Neutrophil (primary cell): ENCODE measurements at regions not wholly inside any gene's neighbourhood (a gene's known extent, or its start where the extent isn't known, plus 50 kb on each side); places are given as distances from the start of the nearest gene placed in this dataset.
"Not testable (repeated sequence)": the region's sequence is repeated elsewhere in the genome, so short reads cannot be mapped to it uniquely, and the experiment has no call there.

Source experiments
- H3K27ac ChIP-seq: fragments of 200-600 bp; sonication (generic); 2 replicates; pipeline ENCODE4 v1.5.1; 2016; ENCODE audit warnings: mild to moderate bottlenecking, moderate library complexity
- H3K27me3 ChIP-seq: fragments of 200-600 bp; sonication (generic); 2 replicates; pipeline ENCODE4 v1.6.0; 2016; ENCODE audit warnings: mild to moderate bottlenecking
- H3K36me3 ChIP-seq: fragments of 200-600 bp; sonication (generic); 2 replicates; pipeline ENCODE4 v1.5.1; 2017
- H3K4me1 ChIP-seq, 2 experiments: fragments of 200-600 bp in 1 of 2; sonication (generic) in 1 of 2; 1 replicate in 1 of 2; 2 replicates in 1 of 2; pipeline versions ENCODE4 v1.5.1 to v1.6.1; 2013 to 2016; ENCODE audit warnings: low read depth in 1 of 2, low read length in 1 of 2, mild to moderate bottlenecking in 1 of 2, moderate library complexity in 1 of 2; ENCODE audit not compliant: control insufficient read depth in 1 of 2, insufficient read depth in 1 of 2
- H3K4me3 ChIP-seq, 2 experiments: fragments of 200-600 bp in 1 of 2; sonication (generic) in 1 of 2; 1 replicate in 1 of 2; 2 replicates in 1 of 2; pipeline ENCODE4 v1.5.1; 2013 to 2016; ENCODE audit warnings: low read depth in 1 of 2, low read length in 1 of 2, mild to moderate bottlenecking in 1 of 2, moderate library complexity in 1 of 2
- H3K9me3 ChIP-seq: fragments of 200-600 bp; sonication (generic); 2 replicates; pipeline ENCODE4 v1.5.1; 2016
- TF ChIP-seq, protein P1 (sequence below): fragments of 200-600 bp; sonication (generic); IDR thresholded peaks from 2 replicates; pipeline ENCODE4 v1.5.1; 2016; ENCODE audit warnings: antibody characterized with exemption

DNA sequence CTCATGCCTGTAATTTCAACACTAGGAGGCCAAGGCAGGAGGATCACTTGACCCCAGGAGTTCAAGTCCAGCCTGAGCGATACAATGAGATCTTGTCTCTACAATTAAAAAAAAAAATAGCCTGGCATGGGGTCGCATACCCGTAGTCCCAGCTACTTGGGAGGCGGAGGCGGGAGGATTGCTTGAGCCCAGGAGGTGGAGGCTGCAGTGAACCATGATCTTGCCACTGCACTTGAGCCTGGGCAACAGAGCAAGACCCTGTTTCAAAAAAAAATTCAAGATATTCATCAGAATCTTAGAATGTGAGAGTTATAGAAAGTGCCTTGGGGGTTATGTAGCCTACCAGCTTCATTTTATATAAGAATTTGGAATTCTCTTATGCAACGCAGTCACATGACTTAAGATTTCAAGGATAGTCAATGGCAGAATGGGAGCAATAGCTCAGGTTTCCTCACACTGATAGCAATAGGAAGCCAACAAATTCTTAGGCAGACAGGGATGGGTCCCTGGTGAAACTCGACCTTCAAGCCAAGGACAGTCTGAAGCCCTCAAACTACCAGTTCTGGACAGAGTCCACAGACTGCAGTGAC lies 462.5 kb downstream of the SETD4 start:
- no peak overlapping the region for H3K27ac ChIP-seq
- H3K27me3 ChIP-seq, result peaks cover 6% of the 10 kb centered on the region
- TF ChIP-seq, protein P1, sequence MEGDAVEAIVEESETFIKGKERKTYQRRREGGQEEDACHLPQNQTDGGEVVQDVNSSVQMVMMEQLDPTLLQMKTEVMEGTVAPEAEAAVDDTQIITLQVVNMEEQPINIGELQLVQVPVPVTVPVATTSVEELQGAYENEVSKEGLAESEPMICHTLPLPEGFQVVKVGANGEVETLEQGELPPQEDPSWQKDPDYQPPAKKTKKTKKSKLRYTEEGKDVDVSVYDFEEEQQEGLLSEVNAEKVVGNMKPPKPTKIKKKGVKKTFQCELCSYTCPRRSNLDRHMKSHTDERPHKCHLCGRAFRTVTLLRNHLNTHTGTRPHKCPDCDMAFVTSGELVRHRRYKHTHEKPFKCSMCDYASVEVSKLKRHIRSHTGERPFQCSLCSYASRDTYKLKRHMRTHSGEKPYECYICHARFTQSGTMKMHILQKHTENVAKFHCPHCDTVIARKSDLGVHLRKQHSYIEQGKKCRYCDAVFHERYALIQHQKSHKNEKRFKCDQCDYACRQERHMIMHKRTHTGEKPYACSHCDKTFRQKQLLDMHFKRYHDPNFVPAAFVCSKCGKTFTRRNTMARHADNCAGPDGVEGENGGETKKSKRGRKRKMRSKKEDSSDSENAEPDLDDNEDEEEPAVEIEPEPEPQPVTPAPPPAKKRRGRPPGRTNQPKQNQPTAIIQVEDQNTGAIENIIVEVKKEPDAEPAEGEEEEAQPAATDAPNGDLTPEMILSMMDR, result no peak
- no peaks in the 10 kb centered on the region for H3K9me3 ChIP-seq
- H3K4me3 ChIP-seq, result no peak overlapping the region
- no peaks in the 10 kb centered on the region for H3K36me3 ChIP-seq
- peaks cover 0 to 2% of the 10 kb centered on the region in 2 experiments for H3K4me1 ChIP-seq

DNA sequence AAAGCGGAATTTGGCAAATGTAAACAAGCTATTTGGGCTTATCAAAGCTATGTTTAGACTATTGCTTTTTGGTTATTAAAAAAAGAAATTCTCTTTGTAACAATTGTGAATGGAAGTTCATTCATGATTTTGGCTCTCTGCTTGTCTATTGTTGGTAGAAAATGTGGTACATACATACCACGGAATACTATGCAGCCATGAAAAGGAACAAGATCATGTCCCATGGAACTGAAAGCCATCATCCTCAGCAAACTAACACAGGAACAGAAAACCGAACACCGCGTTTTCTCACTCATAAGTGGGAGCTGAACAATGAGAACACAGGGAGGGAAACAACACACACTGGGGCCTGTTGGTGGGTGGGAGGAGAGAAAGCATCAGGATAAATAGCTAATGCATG lies 465.4 kb downstream of the SETD4 start:
- Histone ChIP-seq H3K36me3 (no peaks in the 10 kb centered on the region), H3K4me3 (no peak overlapping the region), H3K9me3 (no peaks in the 10 kb centered on the region), H3K4me1 (no peaks in the 10 kb centered on the region), H3K27ac (no peak overlapping the region), H3K27me3 (peaks cover 6% of the 10 kb centered on the region)
- TF ChIP-seq, protein P1, result no peak

DNA sequence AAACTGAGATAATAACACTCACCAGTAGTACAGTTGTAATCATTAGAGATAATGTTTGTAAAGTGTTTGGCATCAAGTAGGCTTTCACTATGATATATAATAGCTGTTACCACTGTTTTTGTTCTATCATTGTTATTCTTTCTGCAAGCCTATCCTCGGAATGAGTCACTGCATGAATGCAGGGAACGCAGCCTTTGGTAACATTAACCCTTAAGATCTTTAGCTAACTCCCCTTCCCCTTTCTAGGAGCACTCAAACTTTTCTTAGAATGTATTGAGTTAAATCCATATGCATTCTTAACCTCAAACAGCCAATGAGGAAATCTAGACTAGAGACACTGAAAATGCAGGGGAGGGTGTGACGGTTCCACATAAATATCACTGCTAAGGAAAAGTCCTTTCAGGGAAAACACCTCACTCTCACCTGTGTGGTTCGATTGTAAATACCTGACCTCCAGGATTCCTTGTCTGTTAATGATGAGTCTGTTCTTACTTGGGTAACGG lies 467.3 kb downstream of the SETD4 start:
- Histone ChIP-seq H3K9me3 (no peaks in the 10 kb centered on the region), H3K4me3 (no peak overlapping the region), H3K27me3 (no peaks in the 10 kb centered on the region), H3K4me1 (no peaks in the 10 kb centered on the region), H3K27ac (no peak overlapping the region), H3K36me3 (no peaks in the 10 kb centered on the region)
- TF ChIP-seq, protein P1, result no peak

DNA sequence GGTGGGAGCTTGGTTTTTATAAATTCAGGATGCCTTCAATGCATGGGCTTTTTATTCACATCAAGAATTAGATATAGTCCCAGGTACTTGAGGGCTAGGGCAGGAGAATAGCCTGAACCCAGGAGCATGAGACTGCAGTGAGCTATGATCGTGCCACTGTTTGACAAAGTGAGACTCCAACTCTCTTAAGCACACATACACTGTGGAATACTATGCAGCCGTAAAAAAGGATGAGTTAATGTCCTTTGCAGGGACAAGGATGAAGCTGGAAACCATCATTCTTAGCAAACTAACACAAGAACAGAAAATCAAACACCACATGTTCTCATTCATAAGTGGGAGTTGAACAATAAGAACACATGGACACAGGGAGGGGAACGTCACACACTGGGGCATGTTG lies 470.0 kb downstream of the SETD4 start:
- not testable (repeated sequence) for H3K4me3 ChIP-seq, H3K27me3 ChIP-seq, H3K4me1 ChIP-seq, H3K36me3 ChIP-seq, H3K9me3 ChIP-seq, H3K27ac ChIP-seq

DNA sequence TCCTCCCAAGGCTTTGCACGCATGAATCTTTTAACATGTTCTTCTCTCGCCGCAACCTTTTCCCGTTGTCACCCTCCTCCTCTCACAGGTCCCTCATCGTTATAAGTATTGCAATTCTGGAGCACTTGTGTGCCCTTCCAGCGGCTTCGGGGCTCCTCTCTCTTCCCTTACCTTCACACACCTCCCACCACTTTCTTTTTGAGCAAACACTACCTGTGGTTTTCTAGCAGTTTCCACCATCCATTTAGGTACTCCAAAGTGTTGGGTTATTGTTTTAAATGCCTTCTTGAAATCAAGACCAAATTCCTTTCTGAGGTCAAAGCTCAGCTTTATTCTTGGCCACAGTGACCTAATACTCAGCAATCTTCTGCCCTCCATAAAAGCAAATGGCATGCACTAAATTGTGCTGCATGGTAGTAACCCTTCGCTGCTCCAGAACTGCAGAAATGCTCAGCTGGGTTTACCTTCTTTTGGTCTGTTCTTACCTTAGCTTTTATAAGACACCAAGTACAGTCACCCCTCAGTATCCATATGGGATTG lies 472.4 kb downstream of the SETD4 start:
- no peaks in the 10 kb centered on the region for H3K36me3 ChIP-seq

DNA sequence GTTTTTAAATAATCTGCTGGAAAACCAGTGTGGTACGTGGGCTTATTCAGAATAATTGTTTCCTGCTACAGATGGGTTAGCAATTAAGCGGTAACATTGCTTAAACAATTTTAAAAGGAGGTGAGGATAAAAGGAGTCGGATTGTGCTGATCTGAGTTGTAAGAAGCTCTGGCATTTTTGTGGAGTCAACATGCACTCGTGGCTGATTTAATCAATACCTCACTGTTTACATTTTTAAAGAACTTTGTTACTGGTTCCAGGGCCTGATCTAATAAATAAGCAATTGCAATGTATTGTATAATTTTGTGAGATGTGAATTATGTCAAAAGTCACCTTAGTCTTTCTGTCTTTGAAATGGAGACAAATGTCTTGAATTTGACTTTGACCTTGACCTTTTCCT lies 474.0 kb downstream of the SETD4 start:
- no peak overlapping the region for H3K27ac ChIP-seq
- peaks cover 0 to 8% of the 10 kb centered on the region in 2 experiments for H3K4me1 ChIP-seq
- TF ChIP-seq, protein P1, result no peak
- no peak overlapping the region for H3K4me3 ChIP-seq
- H3K27me3 ChIP-seq, result no peaks in the 10 kb centered on the region
- H3K36me3 ChIP-seq, result no peaks in the 10 kb centered on the region
- no peaks in the 10 kb centered on the region for H3K9me3 ChIP-seq

More for the DNA sequence above, 472.4 kb downstream of the SETD4 start:
- TF ChIP-seq, protein P1, result no peak
- Histone ChIP-seq H3K4me3 (no peak overlapping the region), H3K27me3 (no peaks in the 10 kb centered on the region), H3K27ac (no peak overlapping the region), H3K9me3 (no peaks in the 10 kb centered on the region), H3K4me1 (no peaks in the 10 kb centered on the region)
